ENCODE measurements at regions not wholly inside any gene's neighbourhood (a gene's known extent, or its start where the extent isn't known, plus 50 kb on each side); places are given as distances from the start of the nearest gene placed in this dataset.
"Not testable (repeated sequence)": the region's sequence is repeated elsewhere in the genome, so short reads cannot be mapped to it uniquely, and the experiment has no call there.

DNA sequence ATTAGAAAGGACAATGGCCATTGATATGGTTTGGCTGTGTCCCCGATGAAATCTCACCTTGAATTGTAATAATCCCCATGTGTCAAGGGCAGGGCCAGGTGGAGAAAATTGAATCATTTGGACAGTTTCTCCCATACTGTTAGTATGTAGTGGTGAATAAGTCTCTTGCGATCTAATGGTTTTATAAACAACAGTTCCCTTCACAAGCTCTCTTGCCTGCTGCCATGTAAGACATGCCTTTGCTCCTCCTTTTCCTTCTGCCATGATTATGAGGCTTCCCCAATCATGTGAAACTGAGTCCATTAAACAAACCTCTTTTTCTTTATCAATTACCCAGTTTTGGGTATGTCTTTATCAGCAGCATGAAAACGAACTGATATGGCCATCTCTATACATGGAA lies 302.7 kb downstream of the SFMBT2 start:
- Histone ChIP-seq H3K4me3 (ENCODE audit: low read length) (no peak overlapping the region), H3K4me1 (ENCODE audit: control insufficient read depth, insufficient read depth, low read length) (no peaks in the 10 kb centered on the region), H3K27ac (ENCODE audit: low read depth, low read length) (no peak overlapping the region), H3K9me3 (ENCODE audit: control insufficient read depth, low read length) (peaks cover 5% of the 10 kb centered on the region), H3K27me3 (ENCODE audit: control insufficient read depth, insufficient read depth, low read length, poor library complexity, severe bottlenecking) (no peaks in the 10 kb centered on the region), H3K36me3 (ENCODE audit: control insufficient read depth, insufficient read depth, low read length) (no peaks in the 10 kb centered on the region), H3K9ac (ENCODE audit: extremely low read depth, low read length, poor library complexity, severe bottlenecking) (no peak overlapping the region)
- WGBS, 2 experiments (ENCODE audit: insufficient coverage in 1 of 2, insufficient read length in 1 of 2) = 89 to 100% methylated on average over 2 to 3 of the region's 3 CpGs
- H3K27me3 Mint-ChIP-seq (ENCODE audit: insufficient read depth) = no peaks in the 10 kb centered on the region
- H3K9me3 Mint-ChIP-seq = peaks cover 6% of the 10 kb centered on the region
- H3K4me1 Mint-ChIP-seq = no peaks in the 10 kb centered on the region
- no peak for DNase-seq
- no peak overlapping the region for H3K27ac Mint-ChIP-seq
- TF ChIP-seq, protein P1, sequence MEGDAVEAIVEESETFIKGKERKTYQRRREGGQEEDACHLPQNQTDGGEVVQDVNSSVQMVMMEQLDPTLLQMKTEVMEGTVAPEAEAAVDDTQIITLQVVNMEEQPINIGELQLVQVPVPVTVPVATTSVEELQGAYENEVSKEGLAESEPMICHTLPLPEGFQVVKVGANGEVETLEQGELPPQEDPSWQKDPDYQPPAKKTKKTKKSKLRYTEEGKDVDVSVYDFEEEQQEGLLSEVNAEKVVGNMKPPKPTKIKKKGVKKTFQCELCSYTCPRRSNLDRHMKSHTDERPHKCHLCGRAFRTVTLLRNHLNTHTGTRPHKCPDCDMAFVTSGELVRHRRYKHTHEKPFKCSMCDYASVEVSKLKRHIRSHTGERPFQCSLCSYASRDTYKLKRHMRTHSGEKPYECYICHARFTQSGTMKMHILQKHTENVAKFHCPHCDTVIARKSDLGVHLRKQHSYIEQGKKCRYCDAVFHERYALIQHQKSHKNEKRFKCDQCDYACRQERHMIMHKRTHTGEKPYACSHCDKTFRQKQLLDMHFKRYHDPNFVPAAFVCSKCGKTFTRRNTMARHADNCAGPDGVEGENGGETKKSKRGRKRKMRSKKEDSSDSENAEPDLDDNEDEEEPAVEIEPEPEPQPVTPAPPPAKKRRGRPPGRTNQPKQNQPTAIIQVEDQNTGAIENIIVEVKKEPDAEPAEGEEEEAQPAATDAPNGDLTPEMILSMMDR (conservative IDR thresholded peaks at IDR 0.05) = no peak
- H3K36me3 Mint-ChIP-seq (ENCODE audit: low read depth) = no peaks in the 10 kb centered on the region
- no peak overlapping the region for H3K4me3 Mint-ChIP-seq

- TF ChIP-seq, protein P1 (conservative IDR thresholded peaks at IDR 0.05) = no peak
- no peaks in the 10 kb centered on the region for H3K36me3 Mint-ChIP-seq (ENCODE audit: low read depth)
- no peaks in the 10 kb centered on the region for H3K4me1 Mint-ChIP-seq
- DNase-seq = no peak
- H3K27ac Mint-ChIP-seq = no peak overlapping the region
- Histone ChIP-seq H3K9me3 (ENCODE audit: control insufficient read depth, low read length) (peaks cover 5% of the 10 kb centered on the region), H3K27me3 (ENCODE audit: control insufficient read depth, insufficient read depth, low read length, poor library complexity, severe bottlenecking) (no peaks in the 10 kb centered on the region), H3K4me1 (ENCODE audit: control insufficient read depth, insufficient read depth, low read length) (no peaks in the 10 kb centered on the region), H3K27ac (ENCODE audit: low read depth, low read length) (no peak overlapping the region), H3K4me3 (ENCODE audit: low read length) (no peak overlapping the region), H3K36me3 (ENCODE audit: control insufficient read depth, insufficient read depth, low read length) (no peaks in the 10 kb centered on the region), H3K9ac (ENCODE audit: extremely low read depth, low read length, poor library complexity, severe bottlenecking) (no peak overlapping the region)
- WGBS, 2 experiments (ENCODE audit: insufficient coverage in 1 of 2, insufficient read length in 1 of 2) = 82 to 100% methylated on average over 2 to 5 of the region's 5 CpGs
- peaks cover 6% of the 10 kb centered on the region for H3K9me3 Mint-ChIP-seq
- no peaks in the 10 kb centered on the region for H3K27me3 Mint-ChIP-seq (ENCODE audit: insufficient read depth)
- no peak overlapping the region for H3K4me3 Mint-ChIP-seq
These were observed 303.5 kb downstream of the SFMBT2 start for GRCh38 chr10:7107285-7107684.

DNA sequence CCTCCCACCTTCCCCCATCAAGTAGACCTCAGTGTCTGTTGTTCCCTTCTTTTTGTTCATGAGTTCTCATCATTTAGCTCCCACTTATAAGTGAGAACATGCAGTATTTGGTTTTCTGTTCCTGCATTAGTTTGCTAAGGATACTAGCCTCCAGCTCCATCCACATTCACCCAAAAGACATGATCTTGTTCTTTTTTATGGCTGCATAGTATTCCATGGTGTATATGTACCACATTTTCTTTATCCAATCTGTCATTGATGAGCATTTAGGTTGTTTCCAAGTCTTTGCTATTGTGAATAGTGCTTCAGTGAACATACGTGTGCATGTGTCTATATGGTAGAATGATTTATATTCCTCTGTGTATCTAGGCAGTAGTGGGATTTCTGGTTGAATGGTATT lies 306.5 kb downstream of the SFMBT2 start:
- H3K4me3 Mint-ChIP-seq; H3K4me1 ChIP-seq (ENCODE audit: control insufficient read depth, insufficient read depth, low read length); H3K4me1 Mint-ChIP-seq; H3K36me3 ChIP-seq (ENCODE audit: control insufficient read depth, insufficient read depth, low read length); H3K27ac Mint-ChIP-seq; H3K36me3 Mint-ChIP-seq (ENCODE audit: low read depth); H3K27me3 ChIP-seq (ENCODE audit: control insufficient read depth, insufficient read depth, low read length, poor library complexity, severe bottlenecking); H3K27me3 Mint-ChIP-seq (ENCODE audit: insufficient read depth); H3K9me3 ChIP-seq (ENCODE audit: control insufficient read depth, low read length); H3K4me3 ChIP-seq (ENCODE audit: low read length); DNase-seq; H3K27ac ChIP-seq (ENCODE audit: low read depth, low read length); H3K9ac ChIP-seq (ENCODE audit: extremely low read depth, low read length, poor library complexity, severe bottlenecking); H3K9me3 Mint-ChIP-seq: not testable (repeated sequence)
- 82 to 90% methylated on average over 1 of the region's 1 CpG for WGBS, 2 experiments (ENCODE audit: insufficient coverage in 1 of 2, insufficient read length in 1 of 2)

Data from endodermal cell (in vitro differentiated cells).